Spleen (tissue), 7 donors: ENCODE measurements at regions not wholly inside any gene's neighbourhood (a gene's known extent, or its start where the extent isn't known, plus 50 kb on each side); places are given as distances from the start of the nearest gene placed in this dataset.
"Not testable (repeated sequence)": the region's sequence is repeated elsewhere in the genome, so short reads cannot be mapped to it uniquely, and the experiment has no call there.

Source experiments
- CTCF ChIP-seq, 11 experiments: fragments of 200-600 bp in 7 of 11; fragments of 450-650 bp in 4 of 11; sonication (generic) in 4 of 11; IDR thresholded peaks in 8 of 11; conservative IDR thresholded peaks in 3 of 11; 1 replicate in 7 of 11; 2 replicates in 4 of 11; pipeline versions ENCODE4 v1.4.0 to v1.8.0; 2016 to 2021; ENCODE audit warnings: antibody characterized with exemption in 11 of 11, inconsistent platforms in 4 of 11, mild to moderate bottlenecking in 1 of 11
- POLR2A ChIP-seq, 3 donors: fragments of 450-650 bp; IDR thresholded peaks; one replicate each; pipeline ENCODE4 v1.5.1; 2017; ENCODE audit warnings: antibody characterized with exemption in 3 of 3, mild to moderate bottlenecking in 1 of 3
- POLR2AphosphoS5 ChIP-seq, 3 donors: sonication (generic); formaldehyde crosslinking; IDR thresholded peaks; one replicate each; pipeline ENCODE4 v1.5.1; 2017; ENCODE audit warnings: antibody characterized with exemption in 3 of 3
- donor health status: DM: no; HTN: no; CAD: no; lungs with moderate emphysema.
- donor health status: DM: no; HTN: no; CAD: no.
- donor health status: DM: no; HTN: no; CAD: no.

- TF ChIP-seq CTCF (IDR thresholded peaks at IDR 0.05 in 8 of 11, conservative IDR thresholded peaks at IDR 0.05 in 3 of 11); POLR2AphosphoS5 (IDR thresholded peaks at IDR 0.05); POLR2A (IDR thresholded peaks at IDR 0.05): not testable (repeated sequence)
Measured at GRCh38 chr2:190140474-190140873, 77.9 kb upstream of the MSTN start.
